GM12878 (cell line): ENCODE measurements at regions not wholly inside any gene's neighbourhood (a gene's known extent, or its start where the extent isn't known, plus 50 kb on each side); places are given as distances from the start of the nearest gene placed in this dataset.

Experiments used
- E2F4 ChIP-seq: IDR thresholded peaks from 2 replicates; pipeline ENCODE4 v1.6.1; 2012; ENCODE audit warnings: low read depth, low read length, improper control_type of control experiment
- FOS ChIP-seq: IDR thresholded peaks from 3 replicates; pipeline ENCODE4 v1.6.1; 2011; ENCODE audit warnings: borderline replicate concordance; ENCODE audit not compliant: insufficient read length; ENCODE audit errors: extremely low read depth
- HDAC2 ChIP-seq: fragments of 200-600 bp; sonication (generic); IDR thresholded peaks from 2 replicates; pipeline ENCODE4 v1.6.1; 2017
- IKZF1 ChIP-seq: fragments of 450-650 bp; conservative IDR thresholded peaks from 2 replicates; pipeline ENCODE4 v1.6.1; 2017; ENCODE audit warnings: antibody characterized with exemption, mild to moderate bottlenecking
- IRF4 ChIP-seq: IDR thresholded peaks from 2 replicates; pipeline ENCODE4 v1.6.1; 2011; ENCODE audit warnings: low read depth, low read length
- SUPT20H ChIP-seq: IDR thresholded peaks from 2 replicates; pipeline ENCODE4 v1.6.1; 2011; ENCODE audit warnings: low read depth, mild to moderate bottlenecking, low read length, moderate library complexity, borderline replicate concordance; ENCODE audit not compliant: control insufficient read depth
- ZBTB11 ChIP-seq: fragments of 450-650 bp; formaldehyde crosslinking; IDR thresholded peaks from 2 replicates; pipeline ENCODE4 v1.5.0; 2022; ENCODE audit warnings: mild to moderate bottlenecking, missing genetic modification characterization
- TF ChIP-seq, protein P1 (sequence below): IDR thresholded peaks from 2 replicates; pipeline ENCODE4 v1.6.1; 2011; ENCODE audit warnings: borderline replicate concordance, low read depth, mild to moderate bottlenecking, moderate library complexity, low read length; ENCODE audit not compliant: insufficient read depth, poor library complexity, severe bottlenecking

DNA sequence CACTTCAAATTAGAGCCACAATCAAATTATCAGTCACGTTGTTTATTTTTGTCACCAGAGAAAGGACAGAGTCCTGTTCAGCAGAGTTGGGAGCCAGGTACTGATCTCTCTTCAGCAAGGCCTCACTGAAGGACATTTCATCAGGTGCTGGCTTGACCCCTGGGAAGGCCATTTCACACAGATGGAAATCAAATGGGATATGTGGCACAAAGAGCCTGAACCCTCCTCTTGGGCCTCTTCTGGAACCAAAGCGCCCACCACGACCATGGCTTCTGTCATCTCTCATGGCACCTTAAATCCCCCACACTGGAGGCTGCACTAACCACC lies 121.5 kb downstream of the PTCSC3 start (continued):
- TF ChIP-seq ZBTB11 (no peak), FOS (no peak), IRF4 (no peak), E2F4 (no peak), SUPT20H (no peak), HDAC2 (no peak), IKZF1 (no peak)
- TF ChIP-seq, protein P1, sequence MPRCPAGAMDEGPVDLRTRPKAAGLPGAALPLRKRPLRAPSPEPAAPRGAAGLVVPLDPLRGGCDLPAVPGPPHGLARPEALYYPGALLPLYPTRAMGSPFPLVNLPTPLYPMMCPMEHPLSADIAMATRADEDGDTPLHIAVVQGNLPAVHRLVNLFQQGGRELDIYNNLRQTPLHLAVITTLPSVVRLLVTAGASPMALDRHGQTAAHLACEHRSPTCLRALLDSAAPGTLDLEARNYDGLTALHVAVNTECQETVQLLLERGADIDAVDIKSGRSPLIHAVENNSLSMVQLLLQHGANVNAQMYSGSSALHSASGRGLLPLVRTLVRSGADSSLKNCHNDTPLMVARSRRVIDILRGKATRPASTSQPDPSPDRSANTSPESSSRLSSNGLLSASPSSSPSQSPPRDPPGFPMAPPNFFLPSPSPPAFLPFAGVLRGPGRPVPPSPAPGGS, result no peak
